ENCODE measurements at regions not wholly inside any gene's neighbourhood (a gene's known extent, or its start where the extent isn't known, plus 50 kb on each side); places are given as distances from the start of the nearest gene placed in this dataset.
A peak's percentile ranks its signal among the peaks of the same experiment; 100 is the strongest.

- no peak for DNase-seq
Measured at GRCh38 chr1:81330521-81330920, 470.2 kb upstream of the ADGRL2 start.

- no peak for DNase-seq
Measured at GRCh38 chr1:81330111-81330510, 470.6 kb upstream of the ADGRL2 start.

- DNase-seq, result no peak
Measured at GRCh38 chr1:81329041-81329440, 471.7 kb upstream of the ADGRL2 start.

- DNase-seq, result no peak
Measured at GRCh38 chr1:81327743-81328142, 473.0 kb upstream of the ADGRL2 start.

GRCh38 chr1:81327103-81327710 lies 473.5 kb upstream of the ADGRL2 start:
- DNase-seq, result no peak

- no peak for DNase-seq
Measured at GRCh38 chr1:81326212-81326611, 474.5 kb upstream of the ADGRL2 start.

GRCh38 chr1:81325397-81325796 lies 475.3 kb upstream of the ADGRL2 start:
- DNase-seq, result no peak

GRCh38 chr1:81323862-81324261 lies 476.9 kb upstream of the ADGRL2 start:
- DNase-seq, result no peak

GRCh38 chr1:81317191-81317590 lies 483.5 kb upstream of the ADGRL2 start:
- DNase-seq, result no peak

- peak in 1 of 2 donors; percentile 43 for DNase-seq
Measured at GRCh38 chr1:81314513-81315233, 486.1 kb upstream of the ADGRL2 start.

- no peak for DNase-seq
Measured at GRCh38 chr1:81313289-81313688, 487.4 kb upstream of the ADGRL2 start.

- no peak for DNase-seq
Measured at GRCh38 chr1:81312272-81312754, 488.4 kb upstream of the ADGRL2 start.

GRCh38 chr1:81310250-81310649 lies 490.5 kb upstream of the ADGRL2 start:
- no peak for DNase-seq

- DNase-seq, result no peak
Measured at GRCh38 chr1:81308191-81308590, 492.5 kb upstream of the ADGRL2 start.

- no peak for DNase-seq
Measured at GRCh38 chr1:81307786-81308185, 492.9 kb upstream of the ADGRL2 start.

- peak; percentile 74 to 80 for DNase-seq
Measured at GRCh38 chr1:81305997-81306452, 494.7 kb upstream of the ADGRL2 start.

GRCh38 chr1:81304187-81304586 lies 496.5 kb upstream of the ADGRL2 start:
- no peak for DNase-seq

- no peak for DNase-seq
Measured at GRCh38 chr1:81299892-81300291, 500.8 kb upstream of the ADGRL2 start.

- no peak for DNase-seq
Measured at GRCh38 chr1:81298266-81298665, 502.5 kb upstream of the ADGRL2 start.

- no peak for DNase-seq
Measured at GRCh38 chr1:81296601-81297000, 504.1 kb upstream of the ADGRL2 start.

- DNase-seq, result no peak
Measured at GRCh38 chr1:81290326-81290725, 510.4 kb upstream of the ADGRL2 start.

GRCh38 chr1:81288689-81289088 lies 512.0 kb upstream of the ADGRL2 start:
- no peak for DNase-seq

GRCh38 chr1:81287411-81288080 lies 513.2 kb upstream of the ADGRL2 start:
- DNase-seq, result no peak

Measured in right lung (tissue), 2 donors.